CD4-positive, alpha-beta T cell treated with Interferon gamma for 1 hour (primary cell): ENCODE measurements at regions not wholly inside any gene's neighbourhood (a gene's known extent, or its start where the extent isn't known, plus 50 kb on each side); places are given as distances from the start of the nearest gene placed in this dataset.

ENCODE experiments used
- DNase-seq: peaks from one replicate; pipeline ENCODE4 v3.0.0-alpha.2; 2020

DNA sequence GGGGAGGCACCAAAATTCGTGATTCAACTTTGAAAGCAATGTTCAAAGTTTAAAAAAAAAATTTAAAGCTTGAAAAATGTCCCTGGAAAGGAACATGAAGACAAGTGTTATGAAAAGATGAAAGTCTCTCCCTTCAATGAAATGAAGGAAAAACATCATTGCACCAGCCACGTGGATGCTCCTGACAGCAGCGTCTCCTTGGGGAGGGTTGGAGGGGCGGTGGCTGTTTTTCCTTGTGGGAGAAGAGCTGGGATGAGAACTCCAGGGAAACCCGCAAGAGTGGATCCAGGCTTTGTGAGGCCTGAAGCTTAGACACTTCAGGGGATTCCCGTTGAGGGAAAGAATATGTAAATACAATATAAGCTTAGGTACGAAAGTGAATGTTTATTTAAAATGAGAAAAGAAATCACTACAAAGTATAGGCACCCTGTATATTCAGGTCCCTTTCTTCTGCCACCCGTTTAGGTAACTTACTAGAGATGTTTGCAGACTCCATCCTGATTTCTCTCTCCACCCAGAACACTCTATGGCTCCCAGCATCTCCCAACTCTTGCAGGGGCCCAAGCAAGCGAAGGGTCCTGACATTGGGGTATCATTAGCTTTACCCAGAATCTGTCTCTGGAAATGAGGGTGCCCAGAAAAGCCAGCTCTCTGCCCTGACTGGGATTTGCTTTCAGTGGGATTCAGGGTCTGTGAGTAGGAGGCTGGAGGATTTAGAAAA, 63.1 kb upstream of the BAIAP2L1 start:
- no peak for DNase-seq

DNA sequence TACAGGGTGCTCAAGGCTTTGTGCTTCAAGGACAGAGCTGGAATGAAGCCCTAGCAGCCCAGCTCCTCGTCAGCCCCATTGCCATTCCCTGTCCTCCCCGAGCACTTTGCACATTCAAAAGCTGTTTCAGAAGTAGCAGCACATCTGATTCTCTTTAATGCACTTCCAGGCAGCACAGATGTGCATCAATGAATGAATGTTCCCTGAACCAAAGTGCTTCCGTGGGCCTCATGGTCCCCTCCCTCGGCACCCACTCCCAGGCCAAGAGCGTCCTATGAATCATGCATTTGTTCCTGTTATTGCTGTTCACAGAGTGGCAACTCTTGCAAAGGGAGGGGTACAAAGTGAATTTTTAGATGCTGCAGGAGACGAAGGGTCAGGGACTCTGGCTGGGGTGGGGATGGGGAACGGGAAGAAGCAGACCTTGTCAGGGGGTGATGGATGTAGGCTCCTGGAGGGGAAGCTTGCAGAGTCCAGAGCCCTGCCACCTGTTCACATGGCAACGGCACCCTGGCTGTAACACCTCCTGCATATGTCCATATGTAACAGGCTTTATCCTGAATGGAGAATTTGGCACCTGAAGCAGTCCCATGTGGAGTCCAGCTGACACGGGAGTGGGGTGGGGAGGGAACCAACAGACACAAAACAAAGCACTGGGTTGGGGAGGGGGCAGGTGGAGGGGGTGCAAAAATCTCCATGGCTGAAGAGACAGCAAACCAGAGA, 62.2 kb upstream of the BAIAP2L1 start:
- no peak for DNase-seq

DNA sequence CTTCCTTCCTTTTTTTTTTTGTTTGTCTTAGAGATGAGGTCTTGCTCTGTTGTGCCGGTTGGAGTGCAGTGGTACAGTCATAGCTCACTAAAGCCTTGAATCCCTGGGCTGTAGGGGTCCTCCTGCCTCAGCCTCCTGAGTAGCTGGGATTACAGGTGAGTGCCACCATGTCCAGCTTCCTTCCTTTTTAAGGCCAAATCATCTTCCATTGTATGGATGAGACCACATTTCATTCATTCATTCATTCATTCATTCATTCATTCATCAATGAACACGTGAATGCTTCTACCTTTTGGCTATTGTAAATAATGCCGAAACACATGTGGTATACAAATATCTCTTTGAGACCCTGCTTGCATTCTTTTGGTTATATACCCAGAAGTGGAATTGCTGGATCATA, 60.0 kb upstream of the BAIAP2L1 start:
- no peak for DNase-seq

DNA sequence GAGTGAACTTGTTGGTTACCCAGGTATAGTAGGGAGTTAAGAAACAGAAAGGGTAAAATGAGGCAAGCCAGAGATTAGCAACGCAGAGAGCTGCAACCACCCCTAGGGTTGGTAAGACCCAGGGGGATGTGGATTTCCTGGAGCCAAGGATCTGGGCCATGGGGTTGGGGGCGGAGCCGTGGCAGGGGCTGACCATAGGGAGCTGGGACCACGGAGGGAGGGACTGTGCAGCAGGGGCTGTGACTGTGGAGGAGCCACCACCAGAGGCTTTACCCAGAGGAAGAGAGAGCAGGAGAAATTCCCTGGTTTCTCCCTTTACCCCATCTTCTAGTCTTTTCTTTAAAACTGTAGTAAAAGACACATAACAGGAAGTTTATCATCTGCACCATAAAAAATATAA, 58.6 kb upstream of the BAIAP2L1 start:
- DNase-seq = no peak

DNA sequence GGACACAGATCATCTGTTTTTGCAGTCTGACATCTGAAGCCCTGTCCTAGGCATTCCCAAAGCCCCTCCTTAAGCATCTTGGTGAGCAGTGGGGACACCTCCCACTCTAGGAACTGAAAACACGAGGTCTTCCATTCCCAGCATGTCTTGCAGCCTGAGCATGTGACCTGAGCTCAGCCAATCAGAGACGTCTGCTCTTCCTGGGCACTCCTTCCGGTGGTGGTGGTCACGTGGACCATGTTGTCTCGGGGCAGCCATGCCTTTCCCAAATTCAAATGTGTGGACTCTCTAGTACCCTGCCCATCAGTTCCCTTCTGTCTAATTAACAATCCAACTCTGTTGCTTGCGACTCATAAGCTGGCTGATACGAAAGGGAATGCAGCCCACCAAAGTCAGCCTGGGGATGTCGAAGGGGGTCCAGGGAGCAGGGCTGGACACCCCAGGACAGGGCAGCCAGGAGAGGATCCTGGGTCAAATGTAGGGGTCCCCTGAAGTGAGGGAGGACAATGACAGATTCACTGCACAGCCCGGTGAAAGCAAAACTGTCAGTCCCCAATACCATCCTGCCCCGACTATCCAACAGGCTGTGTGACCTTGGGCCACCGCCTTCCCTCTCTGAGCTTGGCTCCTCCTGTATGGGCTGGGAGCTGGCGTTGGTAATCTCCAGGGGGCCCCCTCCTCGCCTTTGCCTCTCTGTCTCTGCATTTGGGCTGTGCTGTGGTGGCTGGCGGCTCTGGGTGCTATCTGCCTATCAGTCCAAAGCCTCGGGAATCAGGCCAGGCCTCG, 57.4 kb upstream of the BAIAP2L1 start:
- DNase-seq = no peak

DNA sequence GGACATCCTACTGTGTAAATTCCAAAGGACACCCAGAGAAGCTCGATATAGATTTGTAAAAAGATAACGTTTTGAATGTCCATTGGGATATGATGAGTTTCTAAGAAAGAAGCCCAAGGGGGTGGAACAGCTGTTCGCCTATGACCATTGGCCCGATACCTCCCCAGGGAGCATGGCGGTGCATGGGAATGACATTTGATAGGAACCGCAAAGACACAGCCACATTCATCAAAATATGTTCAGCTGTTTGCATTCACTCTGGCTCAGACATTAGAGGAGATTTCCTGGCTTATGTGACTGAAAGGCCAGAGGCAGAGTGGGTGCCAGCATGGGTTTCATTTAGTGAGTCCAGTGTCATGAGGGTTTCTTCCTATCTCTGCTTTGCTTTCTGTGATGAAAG, 56.0 kb upstream of the BAIAP2L1 start:
- no peak for DNase-seq

DNA sequence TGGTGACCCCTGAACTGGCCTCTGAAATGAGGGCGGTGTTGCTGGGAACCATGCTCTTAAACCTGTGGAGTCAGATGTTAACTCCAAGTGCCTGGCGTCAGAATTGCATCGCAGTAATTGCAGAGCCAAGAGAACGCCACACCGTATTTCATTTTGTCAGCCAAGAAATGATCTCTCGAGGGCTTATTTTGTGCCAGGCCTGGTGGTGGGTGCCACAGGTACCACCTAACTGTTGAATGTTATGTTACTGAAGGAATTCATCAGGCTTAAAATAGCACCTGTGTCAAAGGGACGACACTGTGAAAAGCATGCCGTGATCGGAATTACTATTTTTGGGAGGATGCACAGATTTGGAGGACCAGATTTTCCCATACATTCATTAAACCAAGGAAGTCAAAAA, 51.9 kb upstream of the BAIAP2L1 start:
- DNase-seq = no peak
